ENCODE measurements at regions not wholly inside any gene's neighbourhood (a gene's known extent, or its start where the extent isn't known, plus 50 kb on each side); places are given as distances from the start of the nearest gene placed in this dataset.

GRCh38 chr13:111043575-111043982 is 71.5 kb upstream of the ARHGEF7 start:
- TF ChIP-seq HDAC2 (IDR thresholded peaks at IDR 0.05; ENCODE audit: borderline replicate concordance in 1 of 2, low read depth in 2 of 2, low read length in 2 of 2) (no peak), NRF1 (IDR thresholded peaks at IDR 0.05; ENCODE audit: low read depth, low read length) (no peak), TAF1 (IDR thresholded peaks at IDR 0.05; ENCODE audit: low read depth, low read length) (no peak), EP300 (IDR thresholded peaks at IDR 0.05; ENCODE audit: borderline replicate concordance in 1 of 2, low read depth in 2 of 2, low read length in 2 of 2) (no peak), CTCF (IDR thresholded peaks at IDR 0.05; ENCODE audit: control extremely low read depth in 1 of 3, insufficient read depth in 1 of 3, low read depth in 1 of 3, low read length in 3 of 3) (no peak), PHF8 (conservative IDR thresholded peaks at IDR 0.05; ENCODE audit: low read depth, low read length) (no peak), POLR2AphosphoS5 (IDR thresholded peaks at IDR 0.05; ENCODE audit: low read depth, low read length) (no peak)

All from H1 (cell line).